ENCODE measurements at regions not wholly inside any gene's neighbourhood (a gene's known extent, or its start where the extent isn't known, plus 50 kb on each side); places are given as distances from the start of the nearest gene placed in this dataset.
A peak's percentile ranks its signal among the peaks of the same experiment; 100 is the strongest.

DNA sequence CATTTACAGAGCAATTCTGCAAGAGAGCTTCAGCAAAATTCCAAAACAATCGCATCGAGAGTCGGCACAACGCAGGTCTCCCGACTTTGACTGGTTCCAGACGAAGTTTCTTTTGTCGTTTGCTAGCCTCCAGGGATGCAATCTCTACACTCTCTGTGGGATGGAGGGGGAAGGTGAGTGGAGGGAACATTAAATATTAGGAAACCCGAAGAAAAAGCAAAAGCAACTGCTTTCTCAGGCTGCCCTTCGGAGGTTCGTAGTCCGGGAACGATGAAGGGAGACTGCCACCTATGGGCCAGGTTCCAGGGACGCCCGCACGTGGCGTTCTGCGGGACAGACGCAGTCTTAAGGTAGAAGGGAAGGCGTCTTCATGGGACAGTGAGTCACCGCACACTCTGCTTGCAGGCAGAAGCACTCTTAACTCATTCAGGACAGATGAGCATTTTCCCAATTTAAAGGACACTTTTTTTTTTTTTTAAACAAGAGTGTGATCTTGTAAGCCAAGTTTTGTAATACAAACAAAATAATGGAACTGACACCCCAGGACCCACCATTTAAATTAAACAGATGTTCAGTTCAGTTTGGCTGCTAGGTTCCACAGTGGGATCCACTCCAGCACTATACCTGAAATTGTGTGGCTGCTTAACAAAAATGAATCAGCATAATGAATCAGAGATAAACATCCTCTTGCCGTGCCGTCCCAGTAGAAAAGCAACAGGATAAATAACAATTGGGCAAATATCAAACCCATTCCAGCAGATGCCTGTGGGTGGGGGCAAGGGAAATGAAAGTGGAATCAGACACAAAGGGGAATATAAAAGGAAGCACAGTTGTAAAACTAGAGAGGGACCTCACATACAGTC lies 65.8 kb upstream of the ARMC2 start:
- Mint-ChIP-seq H3K4me1 (peaks cover 4 to 11% (median 7%) of the 10 kb centered on the region in 4 donors), H3K27ac (peak overlapping the region in 5 of 7 donors; percentile 24 to 78 (median 47)), H3K9me3 (no peaks in the 10 kb centered on the region), H3K27me3 (no peaks in the 10 kb centered on the region), H3K36me3 (no peaks in the 10 kb centered on the region), H3K4me3 (peak overlapping the region; percentile 78 to 93 (median 87))
- CTCF ChIA-PET (ENCODE audit: partially characterized antibody) = interaction anchor here (0.6 to 4.5 kb wide), 13 partner anchors 10 to 292 kb away, joined by 3 to 68 read pairs (median 4); no protein-coding TSS in a partner anchor
- H3K9me3 ChIP-seq (ENCODE audit: control insufficient read depth in 1 of 2, low read length in 2 of 2) = no peaks in the 10 kb centered on the region
- peak overlapping the region in 1 of 2 donors; percentile 40 for H3K4me3 ChIP-seq (ENCODE audit: low read length in 2 of 2)
- intact Hi-C loops (cut with micrococcal nuclease) = loop anchor here (1.0 to 2.0 kb wide), 6 partner anchors 53 to 600 kb away; partner anchors contain the start of genes CD164 and FOXO3
- H3K4me1 ChIP-seq (ENCODE audit: insufficient read depth, low read length) = peaks cover 5% of the 10 kb centered on the region
- H3K36me3 ChIP-seq (ENCODE audit: insufficient read depth, low read length) = no peaks in the 10 kb centered on the region
- no peak overlapping the region for H3K27ac ChIP-seq (ENCODE audit: low read depth, low read length)
- DNase-seq = peak; percentile 69 to 74 (median 72)
- POLR2A ChIA-PET (ENCODE audit: partially characterized antibody) = interaction anchor here (1.1 to 1.3 kb wide), 2 partner anchors 16 to 240 kb away, joined by 3 to 5 read pairs; no protein-coding TSS in a partner anchor
- no peaks in the 10 kb centered on the region for H3K27me3 ChIP-seq (ENCODE audit: insufficient read depth, low read length)

DNA sequence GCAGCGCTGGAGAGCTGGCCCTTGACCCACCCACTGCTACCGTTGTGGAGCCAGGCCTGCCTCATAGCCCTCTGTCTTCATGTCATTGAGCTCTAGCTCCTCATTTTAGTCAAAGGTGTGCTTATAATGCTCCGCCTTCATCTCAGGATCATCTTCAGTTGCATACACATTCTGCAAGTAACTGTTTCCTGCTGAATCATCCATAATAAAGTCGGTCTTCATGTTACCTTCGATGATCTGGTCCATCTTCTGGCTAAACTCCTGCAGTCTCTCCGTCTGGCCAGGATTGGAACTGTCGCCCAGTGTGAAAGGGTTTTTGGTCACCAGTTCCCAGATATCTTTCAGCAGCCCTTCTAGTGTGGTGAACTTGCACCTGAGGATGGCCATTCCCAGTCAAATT lies 62.6 kb upstream of the ARMC2 start:
- H3K9me3 Mint-ChIP-seq = peaks cover 0 to 13% (median 0%) of the 10 kb centered on the region in 8 donors
- no peak for DNase-seq
- no peaks in the 10 kb centered on the region for H3K36me3 ChIP-seq (ENCODE audit: insufficient read depth, low read length)
- no peaks in the 10 kb centered on the region for H3K27me3 ChIP-seq (ENCODE audit: insufficient read depth, low read length)
- ChIA-PET CTCF (ENCODE audit: partially characterized antibody) (interaction anchor here (1.6 to 4.5 kb wide), 3 partner anchors 50 to 289 kb away, joined by 5 to 68 read pairs (median 6); no protein-coding TSS in a partner anchor), POLR2A (ENCODE audit: partially characterized antibody) (interaction anchor here (0.5 kb wide), 1 partner anchor 488 kb away, joined by 3 read pairs; no protein-coding TSS in a partner anchor)
- H3K27ac ChIP-seq (ENCODE audit: low read depth, low read length) = no peak overlapping the region
- peak overlapping the region in 1 of 7 donors; percentile 32 for H3K27ac Mint-ChIP-seq
- no peaks in the 10 kb centered on the region for H3K9me3 ChIP-seq (ENCODE audit: control insufficient read depth in 1 of 2, low read length in 2 of 2)
- H3K4me3 ChIP-seq (ENCODE audit: low read length in 2 of 2) = no peak overlapping the region
- H3K4me1 Mint-ChIP-seq = peaks cover 4 to 11% (median 7%) of the 10 kb centered on the region in 4 donors
- intact Hi-C loops (cut with micrococcal nuclease) = no loop called here
- H3K4me3 Mint-ChIP-seq = no peak overlapping the region
- H3K36me3 Mint-ChIP-seq = no peaks in the 10 kb centered on the region
- peaks cover 0 to 2% of the 10 kb centered on the region in 2 donors for H3K27me3 Mint-ChIP-seq
- peaks cover 5% of the 10 kb centered on the region for H3K4me1 ChIP-seq (ENCODE audit: insufficient read depth, low read length)

DNA sequence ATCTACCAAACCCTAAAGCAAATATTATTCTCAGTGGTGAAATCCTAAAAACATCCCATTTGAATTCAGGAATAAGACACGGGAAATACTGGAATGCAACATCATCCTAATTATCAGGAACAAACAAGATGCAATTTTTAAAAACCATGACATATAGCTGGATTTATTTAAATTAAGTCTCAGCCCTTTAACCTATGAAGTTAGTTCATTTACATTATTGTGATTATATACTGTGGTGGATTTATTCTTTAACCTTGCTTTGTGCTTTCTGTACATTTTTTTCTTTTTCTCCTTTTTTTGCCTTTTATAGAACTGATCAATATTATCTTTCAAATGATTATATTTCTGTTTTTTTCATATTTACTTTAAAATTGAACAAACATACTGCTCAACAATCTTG lies 59.8 kb upstream of the ARMC2 start:
- Mint-ChIP-seq H3K4me1 (no peaks in the 10 kb centered on the region), H3K9me3 (peaks cover 0 to 13% (median 0%) of the 10 kb centered on the region in 8 donors), H3K4me3 (no peak overlapping the region), H3K27me3 (peaks cover 0 to 2% of the 10 kb centered on the region in 2 donors), H3K27ac (no peak overlapping the region), H3K36me3 (no peaks in the 10 kb centered on the region)
- CTCF ChIA-PET (ENCODE audit: partially characterized antibody) = interaction anchor here (1.2 kb wide), 2 partner anchors 47 to 247 kb away, joined by 4 to 8 read pairs; no protein-coding TSS in a partner anchor
- Histone ChIP-seq H3K4me1 (ENCODE audit: insufficient read depth, low read length) (no peaks in the 10 kb centered on the region), H3K36me3 (ENCODE audit: insufficient read depth, low read length) (no peaks in the 10 kb centered on the region), H3K27ac (ENCODE audit: low read depth, low read length) (no peak overlapping the region), H3K27me3 (ENCODE audit: insufficient read depth, low read length) (no peaks in the 10 kb centered on the region), H3K9me3 (ENCODE audit: control insufficient read depth in 1 of 2, low read length in 2 of 2) (no peaks in the 10 kb centered on the region), H3K4me3 (ENCODE audit: low read length in 2 of 2) (no peak overlapping the region)
- POLR2A ChIA-PET (ENCODE audit: partially characterized antibody) = no interaction called here
- intact Hi-C loops (cut with micrococcal nuclease) = no loop called here
- DNase-seq = no peak

DNA sequence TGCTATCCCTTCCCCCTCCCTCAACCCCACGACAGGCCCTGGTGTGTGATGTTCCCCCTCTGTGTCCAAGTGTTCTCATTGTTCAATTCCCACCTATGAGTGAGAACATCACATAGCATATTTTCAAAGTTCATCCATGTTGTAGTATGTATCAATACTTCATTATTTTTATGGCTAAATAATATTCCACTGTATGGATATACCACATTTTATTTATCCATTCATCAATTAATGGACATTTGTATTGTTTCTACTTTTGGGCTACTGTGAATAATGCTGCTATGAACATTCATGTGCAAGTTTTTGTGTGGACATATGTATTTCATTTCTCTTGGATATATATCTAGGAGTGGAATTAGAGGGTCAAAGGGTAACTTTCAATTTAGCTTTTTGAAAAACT lies 58.7 kb upstream of the ARMC2 start:
- DNase-seq = no peak
- H3K27me3 Mint-ChIP-seq = peaks cover 0 to 2% of the 10 kb centered on the region in 2 donors
- intact Hi-C loops (cut with micrococcal nuclease) = no loop called here

DNA sequence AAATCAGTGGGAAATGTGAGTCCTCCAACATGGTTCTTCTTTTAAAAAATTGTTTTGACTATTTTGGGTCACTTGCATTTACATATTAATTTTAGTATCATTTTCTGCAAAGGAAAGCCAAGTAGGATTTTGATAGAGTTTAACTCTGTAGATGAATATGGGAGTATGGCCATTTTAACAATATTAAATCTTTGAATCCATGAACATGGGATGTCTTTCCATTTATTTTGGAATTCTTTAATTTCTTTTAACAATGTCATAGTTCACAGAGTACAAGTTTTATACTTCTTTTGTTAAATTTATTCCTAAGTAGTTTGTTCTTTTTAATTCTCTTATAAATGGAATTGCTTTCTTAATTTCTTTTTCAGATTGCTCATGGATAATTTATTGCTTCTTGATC lies 56.5 kb upstream of the ARMC2 start:
- no peak overlapping the region for H3K27ac ChIP-seq (ENCODE audit: low read depth, low read length)
- intact Hi-C loops (cut with micrococcal nuclease) = no loop called here
- Mint-ChIP-seq H3K36me3 (no peaks in the 10 kb centered on the region), H3K9me3 (peaks cover 0 to 13% (median 0%) of the 10 kb centered on the region in 8 donors), H3K27me3 (peaks cover 0 to 2% of the 10 kb centered on the region in 2 donors), H3K4me1 (peaks cover 0 to 1% (median 0%) of the 10 kb centered on the region in 4 donors), H3K4me3 (no peak overlapping the region), H3K27ac (no peak overlapping the region)
- H3K4me3 ChIP-seq (ENCODE audit: low read length in 2 of 2) = no peak overlapping the region
- ChIA-PET POLR2A (ENCODE audit: partially characterized antibody) (no interaction called here), CTCF (ENCODE audit: partially characterized antibody) (interaction anchor here (1.0 to 1.9 kb wide), 3 partner anchors 8 to 10 kb away, joined by 3 to 4 read pairs (median 4); no protein-coding TSS in a partner anchor)
- no peak for DNase-seq
- H3K4me1 ChIP-seq (ENCODE audit: insufficient read depth, low read length) = no peaks in the 10 kb centered on the region
- no peaks in the 10 kb centered on the region for H3K9me3 ChIP-seq (ENCODE audit: control insufficient read depth in 1 of 2, low read length in 2 of 2)
- no peaks in the 10 kb centered on the region for H3K27me3 ChIP-seq (ENCODE audit: insufficient read depth, low read length)
- no peaks in the 10 kb centered on the region for H3K36me3 ChIP-seq (ENCODE audit: insufficient read depth, low read length)

More for the DNA sequence above, 58.7 kb upstream of the ARMC2 start:
- Histone ChIP-seq H3K4me1 (ENCODE audit: insufficient read depth, low read length) (no peaks in the 10 kb centered on the region), H3K27me3 (ENCODE audit: insufficient read depth, low read length) (no peaks in the 10 kb centered on the region), H3K9me3 (ENCODE audit: control insufficient read depth in 1 of 2, low read length in 2 of 2) (no peaks in the 10 kb centered on the region), H3K4me3 (ENCODE audit: low read length in 2 of 2) (no peak overlapping the region), H3K27ac (ENCODE audit: low read depth, low read length) (no peak overlapping the region), H3K36me3 (ENCODE audit: insufficient read depth, low read length) (no peaks in the 10 kb centered on the region)
- CTCF ChIA-PET (ENCODE audit: partially characterized antibody) = no interaction called here
- no peak overlapping the region for H3K4me3 Mint-ChIP-seq
- no peak overlapping the region for H3K27ac Mint-ChIP-seq
- H3K36me3 Mint-ChIP-seq = no peaks in the 10 kb centered on the region
- H3K9me3 Mint-ChIP-seq = peaks cover 0 to 13% (median 0%) of the 10 kb centered on the region in 8 donors
- H3K4me1 Mint-ChIP-seq = no peaks in the 10 kb centered on the region
- POLR2A ChIA-PET (ENCODE audit: partially characterized antibody) = no interaction called here

DNA sequence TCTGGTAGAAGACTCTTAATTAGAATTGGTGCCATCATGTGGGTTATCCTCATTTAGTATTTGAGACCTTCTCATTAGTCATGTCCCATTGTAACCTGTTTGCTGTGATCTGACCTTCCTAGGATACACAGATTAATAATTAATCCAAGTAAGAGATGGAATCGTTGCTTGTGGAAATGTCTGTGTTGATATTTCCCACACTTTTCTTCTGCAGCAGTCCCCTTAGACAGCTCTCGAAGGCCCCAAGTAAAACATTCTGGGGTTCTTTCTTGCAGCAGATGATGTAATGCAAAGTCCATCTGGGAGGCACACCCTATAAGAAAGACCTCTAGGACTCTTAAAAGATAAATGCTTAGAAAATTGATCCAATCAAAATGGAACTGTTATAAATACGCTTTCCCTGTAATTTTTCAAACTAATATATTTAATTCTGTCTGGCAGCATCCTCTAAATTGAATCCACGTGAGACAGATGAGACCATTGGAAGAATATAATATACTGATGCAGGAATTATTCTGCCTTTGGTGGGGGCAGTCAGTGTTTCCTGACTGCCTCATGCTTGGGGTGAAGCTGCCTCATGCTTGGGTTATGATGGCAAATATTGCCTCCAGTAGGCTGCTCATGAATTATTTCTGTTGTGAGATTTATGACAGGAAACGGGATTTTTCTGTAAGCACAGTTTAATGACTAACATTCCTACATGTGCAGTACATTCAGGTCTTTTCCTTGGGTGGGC lies 54.5 kb upstream of the ARMC2 start:
- CTCF ChIA-PET (ENCODE audit: partially characterized antibody) = interaction anchor here (1.9 kb wide), 1 partner anchor 10 kb away, joined by 4 read pairs; no protein-coding TSS in a partner anchor
- H3K36me3 Mint-ChIP-seq = no peaks in the 10 kb centered on the region
- peaks cover 0 to 8% (median 0%) of the 10 kb centered on the region in 8 donors for H3K9me3 Mint-ChIP-seq
- Histone ChIP-seq H3K27me3 (ENCODE audit: insufficient read depth, low read length) (no peaks in the 10 kb centered on the region), H3K9me3 (ENCODE audit: control insufficient read depth in 1 of 2, low read length in 2 of 2) (no peaks in the 10 kb centered on the region), H3K27ac (ENCODE audit: low read depth, low read length) (no peak overlapping the region), H3K4me3 (ENCODE audit: low read length in 2 of 2) (no peak overlapping the region), H3K36me3 (ENCODE audit: insufficient read depth, low read length) (no peaks in the 10 kb centered on the region), H3K4me1 (ENCODE audit: insufficient read depth, low read length) (peaks cover 19% of the 10 kb centered on the region)
- no peak overlapping the region for H3K27ac Mint-ChIP-seq
- no peak for DNase-seq
- no peak overlapping the region for H3K4me3 Mint-ChIP-seq
- POLR2A ChIA-PET (ENCODE audit: partially characterized antibody) = no interaction called here
- intact Hi-C loops (cut with micrococcal nuclease) = no loop called here
- peaks cover 0 to 2% of the 10 kb centered on the region in 2 donors for H3K27me3 Mint-ChIP-seq
- peaks cover 10 to 19% (median 17%) of the 10 kb centered on the region in 4 donors for H3K4me1 Mint-ChIP-seq
